T-helper 2 cell treated with Interferon-gamma antibody and Interleukin-4, amounts not matched to agents 5 μg/mL and 100 μg/mL, for 36 hours (primary cell): ENCODE measurements at regions not wholly inside any gene's neighbourhood (a gene's known extent, or its start where the extent isn't known, plus 50 kb on each side); places are given as distances from the start of the nearest gene placed in this dataset.

Source experiments
- DNase-seq: peaks from one replicate; pipeline ENCODE4 v3.0.0; 2021; ENCODE audit warnings: low spot score
- H3K27ac Mint-ChIP-seq: one replicate; pipeline ENCODE4 v1.8.0; 2021; ENCODE audit warnings: mild to moderate bottlenecking, mixed read lengths
- H3K27me3 Mint-ChIP-seq: one replicate; pipeline ENCODE4 v1.8.0; 2021; ENCODE audit warnings: low read depth, mixed read lengths
- H3K36me3 Mint-ChIP-seq: one replicate; pipeline ENCODE4 v1.8.0; 2021; ENCODE audit warnings: low read depth, mixed read lengths
- H3K4me1 Mint-ChIP-seq: one replicate; pipeline ENCODE4 v1.8.0; 2021; ENCODE audit warnings: low read depth, mixed read lengths
- H3K4me3 Mint-ChIP-seq: one replicate; pipeline ENCODE4 v1.8.0; 2022; ENCODE audit warnings: mild to moderate bottlenecking, moderate library complexity, mixed read lengths
- H3K9me3 Mint-ChIP-seq: one replicate; pipeline ENCODE4 v1.8.0; 2021; ENCODE audit warnings: mixed read lengths

DNA sequence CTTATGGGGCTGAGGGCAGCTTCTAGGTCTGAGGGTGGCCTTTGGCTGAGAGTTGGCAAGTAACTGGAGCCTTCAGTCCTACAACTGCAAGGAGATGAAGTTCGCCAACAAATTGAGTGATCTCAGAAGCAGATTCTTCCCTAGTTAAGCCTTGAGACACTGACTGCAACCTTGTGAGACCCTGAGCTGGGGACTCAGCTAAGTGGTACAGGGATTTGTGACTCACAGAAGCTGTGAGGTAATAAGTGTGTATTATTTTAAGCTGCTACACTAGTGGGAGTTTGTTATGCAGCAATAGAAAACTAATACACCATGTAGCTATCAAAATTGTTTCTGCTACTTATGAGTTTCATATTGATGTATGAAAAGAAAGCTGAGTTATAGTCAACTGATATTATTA is 279.2 kb downstream of the PIK3R1 start:
- peaks cover 29% of the 10 kb centered on the region for H3K9me3 Mint-ChIP-seq
- no peaks in the 10 kb centered on the region for H3K36me3 Mint-ChIP-seq
- peaks cover 3% of the 10 kb centered on the region for H3K27me3 Mint-ChIP-seq
- no peak overlapping the region for H3K4me3 Mint-ChIP-seq
- no peak overlapping the region for H3K27ac Mint-ChIP-seq
- no peaks in the 10 kb centered on the region for H3K4me1 Mint-ChIP-seq
- DNase-seq: no peak

DNA sequence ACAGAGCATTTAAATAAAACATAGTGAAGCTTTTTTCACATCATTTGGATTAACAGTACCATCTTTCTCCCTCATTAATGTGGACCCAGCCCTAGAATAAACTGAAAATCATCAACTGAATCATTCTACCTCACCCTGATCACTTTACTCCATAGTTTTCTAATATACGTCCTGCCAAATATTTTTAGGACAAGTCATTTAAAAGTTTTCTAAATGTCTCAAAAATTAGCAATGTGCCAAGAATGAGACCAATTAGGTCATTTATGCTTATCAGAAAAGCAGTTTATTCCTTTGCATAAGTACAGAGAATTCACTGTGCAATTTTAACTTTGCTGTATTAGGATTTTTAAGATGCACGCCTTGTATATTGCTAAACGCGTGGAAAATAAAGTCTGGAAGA is 284.4 kb downstream of the PIK3R1 start:
- Mint-ChIP-seq H3K9me3 (peaks cover 29% of the 10 kb centered on the region), H3K27me3 (peaks cover 8% of the 10 kb centered on the region), H3K4me1 (no peaks in the 10 kb centered on the region), H3K36me3 (no peaks in the 10 kb centered on the region), H3K27ac (no peak overlapping the region), H3K4me3 (no peak overlapping the region)
- no peak for DNase-seq

DNA sequence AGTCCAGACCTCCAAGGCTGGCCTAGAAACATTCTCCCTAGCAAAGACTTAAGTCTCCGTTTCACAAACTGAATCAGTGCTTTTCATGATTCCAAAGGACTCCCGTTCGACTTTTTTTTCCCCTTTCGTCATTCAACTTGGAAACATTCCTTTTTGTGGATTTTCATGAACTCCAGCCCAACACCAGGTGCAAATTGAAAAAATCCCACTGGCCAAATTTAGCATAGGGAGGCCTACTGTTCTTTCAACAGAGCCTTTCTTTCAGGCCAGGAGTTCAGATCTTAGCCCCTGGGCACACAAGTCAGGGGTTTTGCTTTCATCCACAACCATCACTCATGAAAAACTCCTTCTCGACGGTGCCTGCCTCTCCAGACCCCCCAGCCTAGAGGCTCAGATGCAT is 285.3 kb downstream of the PIK3R1 start:
- Mint-ChIP-seq H3K27me3 (peaks cover 8% of the 10 kb centered on the region), H3K4me3 (no peak overlapping the region), H3K9me3 (peaks cover 25% of the 10 kb centered on the region), H3K36me3 (no peaks in the 10 kb centered on the region), H3K27ac (no peak overlapping the region), H3K4me1 (no peaks in the 10 kb centered on the region)
- DNase-seq: no peak

DNA sequence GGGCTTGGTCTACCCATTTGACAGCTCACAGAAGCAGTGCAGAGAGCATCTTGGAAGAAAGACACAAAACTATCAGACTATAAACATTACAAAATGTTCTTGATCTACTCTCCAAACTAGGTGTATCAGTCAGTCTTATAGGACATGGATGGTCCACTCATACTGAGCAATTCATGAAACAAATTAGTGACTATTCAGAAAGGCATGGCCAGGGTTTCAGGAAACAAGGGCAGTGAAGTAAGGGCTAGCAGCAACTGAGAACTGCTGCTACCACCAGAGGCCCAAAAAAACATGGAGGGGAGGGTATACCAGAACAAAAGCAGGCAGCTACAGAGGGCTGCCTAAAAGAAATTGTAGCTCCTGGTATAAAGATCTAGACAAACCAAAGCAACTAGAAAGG is 287.0 kb downstream of the PIK3R1 start:
- H3K27me3 Mint-ChIP-seq: peaks cover 8% of the 10 kb centered on the region
- no peak overlapping the region for H3K4me3 Mint-ChIP-seq
- no peaks in the 10 kb centered on the region for H3K36me3 Mint-ChIP-seq
- H3K27ac Mint-ChIP-seq: no peak overlapping the region
- H3K9me3 Mint-ChIP-seq: peaks cover 14% of the 10 kb centered on the region
- no peaks in the 10 kb centered on the region for H3K4me1 Mint-ChIP-seq
- DNase-seq: no peak

DNA sequence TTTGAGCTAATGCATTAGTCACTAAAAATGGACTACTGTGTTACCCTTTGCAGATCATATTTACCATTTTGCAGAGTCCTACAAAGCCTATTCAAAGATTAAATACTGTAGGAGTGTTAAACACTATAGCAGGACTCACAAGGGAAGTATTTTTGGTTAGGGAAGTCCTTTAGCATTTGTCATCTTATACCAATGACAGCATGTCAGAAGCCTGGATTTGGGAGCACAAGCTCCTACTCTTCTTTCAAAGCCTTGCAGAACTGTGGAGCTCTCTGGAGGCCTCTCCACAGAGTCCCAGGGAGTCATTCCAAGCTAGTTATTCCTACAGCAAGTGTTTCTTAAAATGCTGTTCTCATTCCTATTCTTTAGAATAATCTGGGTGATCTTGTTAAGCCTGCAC is 288.8 kb downstream of the PIK3R1 start:
- no peak for DNase-seq
- no peak overlapping the region for H3K4me3 Mint-ChIP-seq
- no peaks in the 10 kb centered on the region for H3K9me3 Mint-ChIP-seq
- peaks cover 8% of the 10 kb centered on the region for H3K27me3 Mint-ChIP-seq
- no peaks in the 10 kb centered on the region for H3K4me1 Mint-ChIP-seq
- H3K27ac Mint-ChIP-seq: no peak overlapping the region
- H3K36me3 Mint-ChIP-seq: no peaks in the 10 kb centered on the region

DNA sequence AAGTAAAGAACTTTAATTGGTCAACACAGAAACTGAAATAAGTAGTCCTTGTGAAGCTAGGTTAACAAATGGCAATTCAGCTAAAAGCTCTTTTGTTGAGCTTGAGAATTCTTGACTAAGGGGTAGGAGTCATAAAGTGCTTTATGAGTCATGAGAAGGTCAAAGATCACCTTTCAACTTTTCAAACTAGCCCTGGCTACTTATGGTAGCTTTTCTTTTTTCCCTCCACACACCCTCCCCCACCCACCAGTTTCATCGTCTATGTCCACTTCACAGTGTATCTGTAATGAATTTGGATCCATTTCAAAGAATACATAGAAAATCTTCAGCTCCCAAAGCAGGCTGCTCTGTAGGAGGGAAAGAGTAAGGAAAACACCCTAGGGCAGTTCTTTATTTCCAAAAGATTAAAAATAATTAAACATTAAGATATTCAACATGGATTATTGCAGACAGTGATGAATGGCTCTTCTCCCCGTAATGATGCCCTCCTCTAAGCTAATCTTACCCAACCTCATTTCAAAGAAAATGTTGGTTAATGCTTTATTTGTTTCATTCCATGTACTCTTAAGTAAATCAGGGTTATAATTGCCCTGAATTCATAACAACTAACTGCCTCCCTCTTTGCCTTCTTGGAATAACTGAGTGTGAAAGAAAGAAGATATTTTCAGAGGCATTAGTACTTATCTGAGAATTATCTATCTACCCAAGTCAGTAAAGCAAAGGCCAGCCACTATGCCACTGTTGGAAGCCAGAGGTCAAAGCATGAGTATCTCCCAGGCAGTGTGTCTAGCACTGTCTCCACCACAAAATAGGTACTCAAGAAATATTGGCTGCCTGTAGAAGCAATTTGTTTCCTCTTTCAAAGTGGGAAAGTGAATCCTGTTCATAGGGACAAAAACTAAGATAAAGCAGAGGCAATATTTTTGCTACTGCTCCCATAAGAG is 290.6 kb downstream of the PIK3R1 start:
- Mint-ChIP-seq H3K36me3 (no peaks in the 10 kb centered on the region), H3K27me3 (peaks cover 8% of the 10 kb centered on the region), H3K27ac (no peak overlapping the region), H3K4me3 (no peak overlapping the region), H3K4me1 (no peaks in the 10 kb centered on the region), H3K9me3 (no peaks in the 10 kb centered on the region)
- no peak for DNase-seq

DNA sequence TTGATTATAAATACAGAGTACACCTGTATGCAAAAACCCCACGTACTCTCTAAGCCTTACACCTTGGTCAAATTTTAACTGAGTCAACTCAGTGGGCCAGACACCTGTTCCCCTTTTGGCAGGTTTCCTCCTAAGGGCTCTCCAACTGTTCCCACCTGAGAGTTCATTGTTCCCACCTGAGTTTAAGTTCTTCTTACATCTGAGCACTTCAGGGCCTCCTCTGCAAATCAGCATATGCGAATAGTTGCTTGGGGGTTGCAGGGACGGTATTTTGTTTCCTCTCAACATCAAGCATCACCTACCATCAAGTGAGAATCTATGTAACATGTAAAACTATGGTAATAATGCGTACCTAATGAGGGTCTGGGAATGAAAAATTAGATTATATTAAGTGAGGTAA is 300.0 kb downstream of the PIK3R1 start:
- no peak overlapping the region for H3K27ac Mint-ChIP-seq
- H3K4me1 Mint-ChIP-seq: no peaks in the 10 kb centered on the region
- H3K9me3 Mint-ChIP-seq: no peaks in the 10 kb centered on the region
- no peak for DNase-seq
- no peak overlapping the region for H3K4me3 Mint-ChIP-seq
- no peaks in the 10 kb centered on the region for H3K36me3 Mint-ChIP-seq
- peaks cover 6% of the 10 kb centered on the region for H3K27me3 Mint-ChIP-seq

DNA sequence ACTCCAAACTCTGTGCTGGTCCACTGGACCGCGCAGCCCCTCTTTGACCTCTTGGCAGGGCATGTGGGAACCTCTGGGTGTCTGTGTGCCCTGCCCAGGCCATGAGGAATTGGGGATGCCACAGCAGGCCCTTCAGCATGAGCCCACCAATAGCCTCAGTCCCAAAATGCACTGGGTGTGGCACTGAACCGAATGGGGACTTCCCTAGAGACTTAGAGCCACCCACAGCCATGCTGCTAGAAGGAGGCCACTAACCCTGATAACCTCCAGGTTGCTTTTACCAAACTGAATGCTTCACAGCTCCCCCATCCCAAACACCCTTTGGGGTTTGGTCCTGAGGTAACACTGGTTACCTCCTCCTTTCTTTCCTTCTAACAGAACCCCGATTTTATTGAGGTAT is 302.7 kb downstream of the PIK3R1 start:
- H3K27ac Mint-ChIP-seq: no peak overlapping the region
- H3K4me1 Mint-ChIP-seq: no peaks in the 10 kb centered on the region
- no peaks in the 10 kb centered on the region for H3K9me3 Mint-ChIP-seq
- DNase-seq: no peak
- no peak overlapping the region for H3K4me3 Mint-ChIP-seq
- peaks cover 8% of the 10 kb centered on the region for H3K27me3 Mint-ChIP-seq
- H3K36me3 Mint-ChIP-seq: no peaks in the 10 kb centered on the region

DNA sequence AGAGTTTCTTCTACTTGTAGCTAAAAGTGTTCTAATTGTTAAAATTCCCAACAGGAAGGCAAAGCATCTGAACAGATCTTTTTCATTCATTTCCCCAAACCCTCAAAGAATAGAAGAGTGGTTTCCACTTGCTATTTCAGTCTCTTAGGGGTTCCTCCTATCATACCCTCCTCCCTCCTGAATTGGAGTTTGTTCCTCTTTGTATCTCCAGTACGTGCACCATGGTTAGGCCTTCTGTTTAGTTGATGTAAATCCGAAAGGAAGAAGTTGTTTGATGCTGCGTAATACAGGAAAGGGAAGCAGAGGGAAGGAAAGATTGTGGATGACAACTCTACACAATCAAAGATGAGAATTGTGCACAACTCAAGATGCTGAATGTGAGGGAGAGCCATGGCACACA is 303.6 kb downstream of the PIK3R1 start:
- H3K4me3 Mint-ChIP-seq: no peak overlapping the region
- no peak overlapping the region for H3K27ac Mint-ChIP-seq
- DNase-seq: no peak

DNA sequence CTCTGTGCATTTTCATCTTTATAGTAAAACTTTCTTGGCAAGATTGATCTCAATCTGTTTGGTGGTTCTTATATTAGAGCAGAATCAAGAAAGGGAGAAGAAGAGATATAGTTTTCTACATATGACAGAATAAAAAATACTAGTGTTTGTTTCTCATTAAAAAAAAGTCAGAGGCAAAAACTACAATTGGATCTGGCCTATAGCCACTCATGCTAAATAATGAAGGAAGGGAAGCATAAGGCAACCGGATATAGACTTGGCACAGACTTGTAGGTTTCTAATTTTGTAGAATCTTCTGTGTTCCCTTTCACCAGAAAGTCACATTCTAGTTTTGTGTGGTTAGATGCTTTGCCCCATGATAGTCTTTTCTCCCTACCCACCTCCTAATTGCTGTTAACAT is 306.2 kb downstream of the PIK3R1 start:
- no peak overlapping the region for H3K4me3 Mint-ChIP-seq
- peaks cover 2% of the 10 kb centered on the region for H3K27me3 Mint-ChIP-seq
- H3K27ac Mint-ChIP-seq: no peak overlapping the region
- no peak for DNase-seq
- no peaks in the 10 kb centered on the region for H3K9me3 Mint-ChIP-seq
- no peaks in the 10 kb centered on the region for H3K36me3 Mint-ChIP-seq
- H3K4me1 Mint-ChIP-seq: no peaks in the 10 kb centered on the region

More for the DNA sequence above, 303.6 kb downstream of the PIK3R1 start:
- no peaks in the 10 kb centered on the region for H3K9me3 Mint-ChIP-seq
- no peaks in the 10 kb centered on the region for H3K4me1 Mint-ChIP-seq
- H3K36me3 Mint-ChIP-seq: no peaks in the 10 kb centered on the region
- H3K27me3 Mint-ChIP-seq: peaks cover 4% of the 10 kb centered on the region

DNA sequence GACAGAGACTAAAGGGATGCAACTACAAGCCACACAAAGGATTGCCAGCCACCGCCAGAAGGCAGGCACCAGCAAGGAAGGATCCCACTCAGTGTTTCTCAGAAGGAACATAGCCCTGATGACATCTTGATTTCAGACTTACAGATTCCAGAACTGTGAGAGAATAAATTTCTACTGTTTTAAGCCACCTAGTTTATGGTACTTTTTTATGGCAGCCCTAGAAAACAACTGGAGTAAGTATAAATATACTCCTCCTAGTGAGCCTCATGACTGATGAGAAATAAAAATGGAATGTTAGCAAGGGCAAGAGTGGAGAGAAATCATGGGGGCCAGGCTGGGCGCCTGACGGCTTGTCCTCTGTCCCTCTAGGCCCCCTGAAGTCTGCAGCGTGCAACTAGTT is 307.3 kb downstream of the PIK3R1 start:
- H3K27me3 Mint-ChIP-seq: peaks cover 2% of the 10 kb centered on the region
- H3K4me3 Mint-ChIP-seq: no peak overlapping the region
- no peaks in the 10 kb centered on the region for H3K4me1 Mint-ChIP-seq
- no peak for DNase-seq
- no peak overlapping the region for H3K27ac Mint-ChIP-seq
- H3K36me3 Mint-ChIP-seq: no peaks in the 10 kb centered on the region
- peaks cover 5% of the 10 kb centered on the region for H3K9me3 Mint-ChIP-seq

DNA sequence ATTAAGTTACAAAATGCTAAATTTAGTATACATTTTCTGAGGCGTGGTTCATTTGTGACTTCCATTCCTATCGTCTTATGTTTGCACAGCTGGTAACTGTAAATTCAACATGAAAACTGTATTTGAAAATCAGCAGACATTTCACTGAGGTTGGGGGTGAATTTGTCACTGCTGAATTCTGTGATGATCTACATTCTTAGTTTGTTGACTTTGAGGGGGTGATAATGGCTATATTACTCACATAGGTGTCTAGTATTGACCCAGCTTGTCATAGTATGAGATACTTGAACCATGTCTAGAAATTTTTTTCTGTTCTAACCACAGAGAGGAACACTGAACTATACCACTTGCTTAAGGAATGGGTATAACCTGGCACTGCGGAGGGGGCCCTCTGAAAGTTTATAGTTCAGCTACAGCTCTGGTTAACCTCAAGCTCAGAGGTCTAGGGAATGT is 313.3 kb downstream of the PIK3R1 start:
- no peaks in the 10 kb centered on the region for H3K36me3 Mint-ChIP-seq

DNA sequence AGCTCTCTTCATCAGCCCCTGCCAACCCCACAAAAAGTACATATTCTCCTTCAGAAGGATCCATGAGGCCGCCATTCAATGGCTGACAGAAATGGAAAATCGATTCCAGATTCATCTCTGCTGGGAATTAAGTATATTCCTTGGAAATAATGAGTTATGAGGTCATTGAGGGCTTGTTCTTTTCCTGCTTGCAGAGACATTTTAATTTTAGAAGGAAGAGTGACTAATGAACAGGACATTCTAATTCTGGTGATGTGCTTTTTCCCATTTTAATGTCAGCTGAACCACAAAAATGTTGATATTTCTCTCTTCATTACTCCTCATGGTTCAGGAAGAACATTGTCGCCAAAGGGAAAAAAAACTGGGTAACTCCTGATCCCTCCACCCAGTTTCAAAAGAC is 314.0 kb downstream of the PIK3R1 start:
- Mint-ChIP-seq H3K36me3 (no peaks in the 10 kb centered on the region), H3K9me3 (peaks cover 8% of the 10 kb centered on the region), H3K27me3 (peaks cover 8% of the 10 kb centered on the region), H3K4me1 (no peaks in the 10 kb centered on the region), H3K27ac (no peak overlapping the region), H3K4me3 (no peak overlapping the region)
- DNase-seq: no peak

More for the DNA sequence above, 313.3 kb downstream of the PIK3R1 start:
- no peaks in the 10 kb centered on the region for H3K4me1 Mint-ChIP-seq
- peaks cover 8% of the 10 kb centered on the region for H3K9me3 Mint-ChIP-seq
- DNase-seq: no peak
- peaks cover 8% of the 10 kb centered on the region for H3K27me3 Mint-ChIP-seq
- H3K27ac Mint-ChIP-seq: no peak overlapping the region
- no peak overlapping the region for H3K4me3 Mint-ChIP-seq

DNA sequence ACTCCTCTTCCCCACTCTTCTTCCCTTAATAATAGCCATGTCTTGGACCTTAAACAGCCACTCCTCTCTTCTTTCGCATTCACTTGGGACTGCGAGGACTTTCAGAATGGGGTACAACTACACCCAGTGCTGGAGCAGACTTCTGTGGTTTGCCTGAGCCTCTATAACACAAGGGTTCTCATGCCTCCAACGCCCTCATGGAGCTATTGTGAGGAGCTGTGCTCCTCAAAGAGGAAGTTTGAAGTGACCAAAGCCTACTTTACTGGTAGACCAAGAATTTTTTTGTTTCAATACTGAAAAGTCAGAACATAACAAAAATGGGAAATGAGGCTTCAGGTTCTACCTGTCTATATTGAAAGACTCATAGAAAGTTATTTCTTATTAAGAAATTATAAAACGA is 316.4 kb downstream of the PIK3R1 start:
- Mint-ChIP-seq H3K4me1 (no peaks in the 10 kb centered on the region), H3K4me3 (no peak overlapping the region), H3K27me3 (peaks cover 18% of the 10 kb centered on the region), H3K36me3 (no peaks in the 10 kb centered on the region), H3K27ac (no peak overlapping the region), H3K9me3 (peaks cover 8% of the 10 kb centered on the region)
- no peak for DNase-seq

DNA sequence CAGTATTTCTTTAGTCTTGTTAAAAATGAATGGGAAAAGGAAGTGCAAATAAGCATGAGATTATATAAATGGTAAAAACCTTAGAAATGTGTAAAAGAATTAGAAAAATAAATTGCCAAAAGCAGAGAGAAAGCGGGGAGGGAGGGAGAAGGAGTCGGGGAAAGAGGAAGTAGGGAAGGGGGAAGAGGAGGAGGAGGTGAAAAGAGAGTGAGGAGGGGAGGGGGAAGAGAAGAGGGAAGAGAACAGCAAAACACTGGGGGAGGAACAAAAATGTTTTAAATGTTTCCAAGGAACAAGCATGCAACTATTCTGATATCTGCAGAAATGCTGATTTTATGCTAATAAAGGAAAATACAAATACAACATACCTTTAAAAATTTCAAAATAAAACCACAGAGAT is 317.5 kb downstream of the PIK3R1 start:
- H3K9me3 Mint-ChIP-seq: peaks cover 2% of the 10 kb centered on the region
- H3K4me1 Mint-ChIP-seq: no peaks in the 10 kb centered on the region
- H3K4me3 Mint-ChIP-seq: no peak overlapping the region
- no peak overlapping the region for H3K27ac Mint-ChIP-seq
- DNase-seq: no peak
- H3K27me3 Mint-ChIP-seq: peaks cover 23% of the 10 kb centered on the region
- H3K36me3 Mint-ChIP-seq: no peaks in the 10 kb centered on the region
